HG03196 (cell line): ENCODE measurements at regions not wholly inside any gene's neighbourhood (a gene's known extent, or its start where the extent isn't known, plus 50 kb on each side); places are given as distances from the start of the nearest gene placed in this dataset.
"Not testable (repeated sequence)": the region's sequence is repeated elsewhere in the genome, so short reads cannot be mapped to it uniquely, and the experiment has no call there.

Source experiments
- ATAC-seq: cut with Tn5 transposase; IDR thresholded peaks from one replicate; pipeline ENCODE4 v1.9.1; 2021; ENCODE audit not compliant: unreplicated experiment

DNA sequence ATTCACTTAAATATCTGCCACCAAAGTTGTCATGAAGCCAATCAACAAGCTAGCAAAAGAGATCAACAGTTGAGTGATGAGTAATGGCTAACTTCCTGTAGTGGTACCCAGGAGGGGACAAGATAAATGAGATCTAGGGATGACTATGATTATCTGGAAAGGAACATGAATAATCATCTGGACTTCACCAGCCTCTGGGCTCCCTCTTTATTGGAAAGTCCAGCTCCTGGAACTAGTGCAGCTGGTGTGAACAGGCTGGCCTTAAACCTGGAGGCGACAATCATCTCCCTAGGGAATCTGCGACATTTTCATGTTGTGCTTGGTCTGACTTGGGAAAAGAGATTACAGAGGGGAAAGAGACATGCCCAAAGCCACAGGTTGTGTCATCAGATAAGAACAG is 518.6 kb downstream of the GRIN2A start:
- ATAC-seq, result no peak

DNA sequence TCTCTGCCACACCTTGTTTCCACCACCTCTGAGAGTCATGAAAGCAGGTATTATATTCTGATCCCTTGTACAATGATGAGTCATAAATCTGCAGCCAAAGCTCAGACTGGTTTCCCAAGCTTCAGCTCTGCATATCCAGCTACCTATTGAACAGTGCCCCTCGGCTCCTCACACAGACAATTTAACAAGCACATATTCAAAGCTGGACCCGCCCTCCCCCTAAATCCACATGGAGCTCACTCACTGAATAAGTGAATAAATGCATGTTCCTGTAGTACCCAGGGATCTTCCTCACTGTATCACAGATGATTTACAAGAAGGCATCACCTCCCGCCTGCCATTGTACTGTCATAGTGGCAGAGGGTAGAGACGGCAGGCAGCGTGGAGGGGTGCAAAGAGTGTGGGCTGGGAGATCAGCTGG is 516.4 kb downstream of the GRIN2A start:
- no peak for ATAC-seq

GRCh38 chr16:9666834-9667480 is 515.3 kb downstream of the GRIN2A start:
- ATAC-seq, result no peak

DNA sequence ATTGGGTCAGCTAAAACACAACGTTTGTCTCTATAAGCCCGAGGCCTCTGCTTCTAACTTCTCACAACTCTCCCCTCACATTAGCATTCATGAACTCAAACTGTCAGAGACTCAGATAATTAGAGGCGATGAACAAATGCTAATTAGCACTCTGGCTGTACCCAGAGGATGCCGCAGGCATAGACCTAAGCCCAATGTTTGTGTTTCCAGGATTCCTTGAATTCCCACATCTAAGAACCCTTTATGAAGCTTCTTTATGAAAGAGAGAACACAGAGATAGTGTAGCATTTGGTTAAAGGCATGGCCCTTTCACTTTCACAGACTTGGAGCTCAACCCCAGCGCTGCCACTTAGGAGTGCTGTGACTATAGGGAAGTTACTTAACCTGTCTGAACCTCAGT is 512.2 kb downstream of the GRIN2A start:
- ATAC-seq, result no peak

DNA sequence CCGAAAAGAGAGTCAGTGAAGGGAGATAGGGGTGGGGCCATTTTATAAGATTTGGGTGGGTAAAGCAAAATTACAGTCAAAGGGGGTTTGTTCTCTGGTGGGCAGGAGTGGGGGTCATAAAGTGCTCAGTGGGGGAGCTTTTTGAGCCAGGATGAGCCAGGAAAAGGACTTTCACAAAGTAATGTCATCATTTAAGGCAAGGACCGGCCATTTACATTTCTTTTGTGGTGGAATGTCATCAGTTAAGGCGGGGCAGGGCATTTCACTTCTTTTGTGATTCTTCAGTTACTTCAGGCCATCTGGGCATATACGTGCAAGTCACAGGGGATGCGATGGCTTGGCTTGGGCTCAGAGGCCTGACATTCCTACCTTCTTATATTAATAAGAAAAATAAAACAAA is 511.6 kb downstream of the GRIN2A start:
- ATAC-seq, result not testable (repeated sequence)

DNA sequence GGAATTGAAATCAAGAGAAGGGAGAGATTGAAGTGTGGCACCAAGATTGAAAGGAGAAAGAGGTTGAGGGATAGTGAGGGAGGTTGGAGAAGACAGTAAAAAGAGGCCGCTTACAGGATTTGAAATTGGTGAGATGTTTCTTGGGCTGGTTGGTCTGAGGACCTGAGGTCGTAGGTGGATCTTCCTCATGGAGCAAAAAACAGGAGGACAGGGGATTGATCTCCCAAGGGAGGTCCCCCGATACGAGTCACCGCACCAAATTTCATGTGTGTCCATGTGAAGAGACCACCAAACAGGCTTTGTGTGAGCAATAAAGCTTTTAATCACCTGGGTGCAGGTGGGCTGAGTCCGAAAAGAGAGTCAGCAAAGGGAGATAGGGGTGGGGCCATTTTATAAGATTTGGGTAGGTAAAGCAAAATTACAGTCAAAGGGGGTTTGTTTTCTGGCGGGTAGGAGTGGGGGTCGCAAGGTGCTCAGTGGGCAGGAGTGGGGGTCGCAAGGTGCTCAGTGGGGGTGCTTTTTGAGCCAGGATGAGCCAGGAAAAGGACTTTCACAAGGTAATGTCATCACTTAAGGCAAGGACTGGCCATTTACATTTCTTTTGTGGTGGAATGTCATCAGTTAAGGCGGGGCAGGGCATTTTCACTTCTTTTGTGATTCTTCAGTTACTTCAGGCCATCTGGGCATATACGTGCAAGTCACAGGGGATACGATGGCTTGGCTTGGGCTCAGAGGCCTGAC is 505.5 kb downstream of the GRIN2A start:
- ATAC-seq, result not testable (repeated sequence)

- no peak for ATAC-seq
These were observed 505.0 kb downstream of the GRIN2A start for GRCh38 chr16:9677301-9677653.

DNA sequence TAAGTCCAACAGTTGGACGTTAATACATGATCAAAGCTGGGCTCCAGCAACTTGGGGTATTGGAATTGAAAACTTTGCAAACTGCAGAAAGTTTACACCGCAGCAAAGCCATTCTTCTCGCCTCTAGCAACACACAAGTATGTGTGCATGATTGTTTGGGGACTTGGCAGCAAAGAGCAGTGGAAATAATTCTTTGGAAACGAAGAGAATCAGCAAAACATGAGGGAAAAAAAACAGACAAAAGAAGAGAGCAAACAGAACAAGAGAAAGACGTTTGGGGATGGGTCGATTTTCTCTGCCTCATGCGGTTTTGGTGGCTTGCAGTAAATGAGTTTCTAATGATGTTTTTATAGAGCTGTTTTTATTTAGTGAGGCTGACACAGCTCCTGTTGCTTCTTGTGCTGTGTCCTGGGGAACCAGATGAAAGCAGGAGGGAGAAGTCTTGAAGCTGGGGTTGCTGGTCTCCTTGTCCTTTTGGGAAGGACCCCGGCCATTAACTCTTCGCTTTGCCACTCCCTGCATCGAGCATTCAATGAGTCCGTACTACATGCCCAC is 502.9 kb downstream of the GRIN2A start:
- ATAC-seq, result no peak

DNA sequence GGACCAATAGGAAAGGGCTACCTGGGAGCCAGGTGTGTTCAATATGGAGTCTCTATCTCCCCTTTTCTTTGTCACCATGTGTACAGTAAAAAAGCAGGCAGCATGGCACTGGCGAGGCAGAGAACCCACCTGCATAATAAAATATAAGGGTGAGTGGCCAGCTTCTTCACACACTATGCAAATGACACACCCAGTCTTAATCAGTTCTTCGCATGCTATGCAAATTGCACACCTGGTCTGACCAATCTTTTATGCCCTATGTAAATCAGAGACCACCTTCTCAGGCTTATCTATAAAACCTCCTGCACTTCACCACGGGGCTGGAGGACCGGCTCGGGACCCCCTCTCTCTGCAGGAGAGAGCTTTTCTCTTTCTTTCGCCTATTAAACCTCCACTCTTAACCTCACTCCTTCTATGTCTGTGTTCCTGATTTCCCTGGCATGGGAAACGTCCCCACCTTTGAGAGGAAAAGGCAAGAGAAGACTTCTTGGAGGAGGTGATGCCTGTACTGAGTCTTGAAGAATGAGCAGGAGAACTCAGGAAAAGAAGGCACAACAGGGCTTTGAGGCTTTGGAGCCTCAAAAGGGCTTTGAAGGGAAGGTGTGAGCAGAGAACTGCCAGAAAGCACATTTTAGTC is 502.1 kb downstream of the GRIN2A start:
- no peak for ATAC-seq

DNA sequence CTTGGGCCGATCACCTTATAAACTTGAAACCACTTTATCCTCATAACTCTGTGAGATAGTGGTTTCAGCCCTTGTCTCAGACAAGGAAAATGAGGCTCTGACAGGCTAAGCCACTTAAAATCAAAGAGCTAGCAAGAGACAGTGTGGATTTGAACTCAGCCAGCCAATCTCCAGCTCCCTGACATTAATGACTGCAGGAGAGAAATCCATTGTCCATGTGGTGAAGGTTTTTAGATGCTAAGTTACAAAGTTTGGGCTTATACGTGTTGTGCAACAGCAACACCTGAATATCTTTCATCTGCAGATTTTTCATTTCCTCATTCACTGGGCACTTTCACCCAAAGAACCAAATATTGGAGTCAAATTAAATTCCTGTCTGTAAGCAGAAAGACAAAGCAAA is 501.3 kb downstream of the GRIN2A start:
- no peak for ATAC-seq

DNA sequence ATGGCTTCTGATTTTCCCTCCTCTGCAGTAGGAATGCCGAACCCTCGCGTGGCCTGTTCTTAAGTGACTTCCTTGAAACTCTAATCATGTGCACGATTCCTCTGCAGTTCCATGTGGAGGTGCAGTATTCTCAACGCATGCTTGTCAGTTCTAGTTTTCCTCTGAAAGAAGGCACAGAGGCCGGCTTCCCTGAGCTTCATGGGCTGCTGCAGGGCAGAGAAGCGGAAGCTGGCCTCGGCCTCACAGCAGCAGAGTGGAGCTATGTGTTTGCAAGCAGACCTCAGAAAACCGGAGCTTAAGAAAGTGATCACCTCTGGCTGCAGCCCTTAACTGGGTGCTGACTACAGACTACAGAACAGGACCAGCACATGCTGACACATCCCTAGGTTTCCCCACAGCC is 500.7 kb downstream of the GRIN2A start:
- no peak for ATAC-seq

- no peak for ATAC-seq
These were observed 499.9 kb downstream of the GRIN2A start for GRCh38 chr16:9682320-9682719.

DNA sequence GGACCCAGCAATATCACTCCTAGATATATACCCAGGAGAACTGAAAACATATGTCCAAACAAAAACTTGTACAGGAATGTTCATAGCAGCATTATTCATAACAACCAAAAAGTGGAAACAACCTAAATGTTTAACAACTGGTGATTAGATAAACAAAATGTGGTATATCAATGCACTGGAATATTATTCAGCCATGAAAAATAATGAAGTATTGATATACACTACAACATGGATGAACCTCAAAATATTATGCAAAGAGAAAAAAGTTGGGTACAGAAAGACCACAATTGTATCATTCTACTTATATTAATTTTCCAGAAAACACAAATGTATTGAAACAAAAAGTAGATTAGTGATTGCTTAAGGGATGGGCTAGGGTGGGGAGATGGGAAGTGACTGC is 498.6 kb downstream of the GRIN2A start:
- no peak for ATAC-seq

- no peak for ATAC-seq
These were observed 494.4 kb downstream of the GRIN2A start for GRCh38 chr16:9687737-9688319.

- no peak for ATAC-seq
These were observed 492.6 kb downstream of the GRIN2A start for GRCh38 chr16:9689597-9689996.

GRCh38 chr16:9695152-9695551 is 487.1 kb downstream of the GRIN2A start:
- ATAC-seq, result no peak
